Endodermal cell (in vitro differentiated cells): ENCODE measurements at regions not wholly inside any gene's neighbourhood (a gene's known extent, or its start where the extent isn't known, plus 50 kb on each side); places are given as distances from the start of the nearest gene placed in this dataset.
A peak's percentile ranks its signal among the peaks of the same experiment; 100 is the strongest.

Experiments
- DNase-seq: peaks from one replicate; pipeline ENCODE4 v3.0.0-alpha.2; 2017
- H3K27ac ChIP-seq: 2 replicates; pipeline ENCODE4 v1.5.1; 2013; ENCODE audit warnings: mild to moderate bottlenecking, low read depth, low read length, moderate library complexity
- H3K27me3 ChIP-seq: 2 replicates; pipeline ENCODE4 v1.6.1; 2013; ENCODE audit warnings: mild to moderate bottlenecking, low read length, moderate library complexity; ENCODE audit not compliant: insufficient read depth, control insufficient read depth, poor library complexity, severe bottlenecking
- H3K36me3 ChIP-seq: 2 replicates; pipeline ENCODE4 v1.7.0; 2013; ENCODE audit warnings: mild to moderate bottlenecking, low read length, moderate library complexity; ENCODE audit not compliant: control insufficient read depth, insufficient read depth
- H3K4me1 ChIP-seq: one replicate; pipeline ENCODE4 v1.7.0; 2013; ENCODE audit warnings: low read length; ENCODE audit not compliant: control insufficient read depth, insufficient read depth
- H3K4me3 ChIP-seq: 2 replicates; pipeline ENCODE4 v1.5.1; 2013; ENCODE audit warnings: mild to moderate bottlenecking, low read length, moderate library complexity
- H3K9ac ChIP-seq: 2 replicates; pipeline ENCODE4 v1.6.1; 2013; ENCODE audit warnings: mild to moderate bottlenecking, low read length, moderate library complexity; ENCODE audit not compliant: poor library complexity, severe bottlenecking; ENCODE audit errors: extremely low read depth
- H3K9me3 ChIP-seq: 2 replicates; pipeline ENCODE4 v1.6.1; 2013; ENCODE audit warnings: mild to moderate bottlenecking, low read length, moderate library complexity; ENCODE audit not compliant: control insufficient read depth
- H3K27ac Mint-ChIP-seq: 2 replicates; pipeline ENCODE4 v1.8.0; 2020; ENCODE audit warnings: mixed read lengths
- H3K27me3 Mint-ChIP-seq: 2 replicates; pipeline ENCODE4 v1.8.0; 2021; ENCODE audit warnings: mild to moderate bottlenecking, mixed read lengths; ENCODE audit not compliant: insufficient read depth
- H3K36me3 Mint-ChIP-seq: 2 replicates; pipeline ENCODE4 v1.8.0; 2020; ENCODE audit warnings: low read depth, mixed read lengths
- H3K4me1 Mint-ChIP-seq: 2 replicates; pipeline ENCODE4 v1.8.0; 2020; ENCODE audit warnings: mixed read lengths
- H3K4me3 Mint-ChIP-seq: 2 replicates; pipeline ENCODE4 v1.8.0; 2020; ENCODE audit warnings: mild to moderate bottlenecking, moderate library complexity, mixed read lengths
- H3K9me3 Mint-ChIP-seq: 2 replicates; pipeline ENCODE4 v1.8.0; 2020; ENCODE audit warnings: mild to moderate bottlenecking, mixed read lengths
- WGBS, 2 experiments: methylation state at CpG; one replicate each; pipeline versions ENCODE4 v1.1.5 to v1.1.7; 2013; ENCODE audit warnings: missing lambda C conversion rate in 2 of 2, mixed read lengths in 1 of 2; ENCODE audit not compliant: insufficient coverage in 1 of 2, insufficient read length in 1 of 2; 5-methylcytosine and 5-hydroxymethylcytosine counted together
- TF ChIP-seq, protein P1 (sequence below): fragments of 200-600 bp; sonication (generic); conservative IDR thresholded peaks from 2 replicates; pipeline ENCODE4 v1.5.0; 2021; ENCODE audit warnings: antibody characterized with exemption, mild to moderate bottlenecking

DNA sequence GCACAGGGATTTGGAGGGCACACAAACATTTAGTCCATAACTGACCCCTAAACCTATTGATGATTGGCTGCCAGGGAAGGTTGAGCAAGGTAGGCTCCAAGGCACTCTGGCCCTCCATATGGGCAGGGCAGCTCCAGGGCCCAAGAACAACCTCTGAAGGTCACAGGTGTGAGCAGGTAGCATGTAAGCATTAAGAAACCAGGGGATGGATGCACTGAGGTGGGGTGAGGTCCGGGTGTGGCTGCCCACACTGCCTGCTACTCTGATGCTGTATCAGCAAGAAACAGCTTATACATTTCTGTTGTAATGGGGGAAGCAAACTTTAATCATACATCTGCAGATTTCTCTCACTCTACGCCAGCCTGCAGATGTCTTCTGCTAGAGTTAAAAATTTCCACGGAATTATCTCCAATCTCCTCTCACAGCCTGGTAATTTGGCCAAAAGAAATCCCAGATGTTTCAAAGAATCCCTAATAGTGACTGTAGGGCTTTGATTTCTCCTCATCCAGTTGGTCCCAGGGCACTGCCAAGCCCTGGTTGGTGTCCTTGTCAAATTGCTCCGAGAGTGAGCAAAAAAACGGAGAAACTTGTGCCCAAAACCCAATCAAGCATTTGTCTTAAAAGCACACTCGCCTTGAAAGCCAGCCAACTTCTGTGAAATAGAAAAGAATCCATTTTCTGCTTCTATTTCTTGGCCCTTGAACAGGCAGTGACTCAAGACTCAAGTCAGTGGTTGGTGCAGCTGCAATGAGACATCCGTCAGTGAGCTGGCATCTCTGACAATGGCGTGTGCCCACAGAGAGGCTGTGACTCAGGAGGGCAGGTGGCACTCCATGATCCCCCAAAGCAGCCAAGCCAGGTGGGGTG, 72.5 kb upstream of the MRI1 start:
- no peaks in the 10 kb centered on the region for H3K4me1 ChIP-seq
- H3K27me3 Mint-ChIP-seq, result peaks cover 11% of the 10 kb centered on the region

DNA sequence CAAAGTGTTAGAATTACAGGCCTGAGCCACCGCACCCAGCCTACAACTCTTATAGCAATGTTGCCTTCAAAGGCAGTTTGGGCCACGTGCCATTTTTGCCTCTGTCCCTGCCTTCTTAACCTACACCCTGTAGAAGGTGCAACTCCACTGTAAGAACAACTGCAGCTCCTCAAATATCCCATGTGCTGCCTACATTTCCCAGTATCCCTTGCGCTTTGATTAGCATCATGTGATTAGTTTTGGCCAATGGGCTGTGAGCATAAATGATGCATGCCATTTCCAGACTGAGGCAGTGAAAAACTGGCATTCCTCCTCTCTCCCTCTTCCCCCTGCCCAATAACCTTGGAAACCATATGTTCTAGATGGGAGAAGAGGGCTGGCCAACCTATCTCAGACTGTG, 75.2 kb upstream of the MRI1 start:
- peaks cover 5% of the 10 kb centered on the region for H3K4me1 Mint-ChIP-seq
- Histone ChIP-seq H3K9ac (no peak overlapping the region), H3K36me3 (no peaks in the 10 kb centered on the region), H3K9me3 (peaks cover 5% of the 10 kb centered on the region), H3K4me3 (no peak overlapping the region), H3K27ac (no peak overlapping the region), H3K4me1 (no peaks in the 10 kb centered on the region), H3K27me3 (no peaks in the 10 kb centered on the region)
- 79 to 96% methylated on average over 3 of the region's 3 CpGs for WGBS, 2 experiments
- peaks cover 3% of the 10 kb centered on the region for H3K9me3 Mint-ChIP-seq
- H3K4me3 Mint-ChIP-seq, result no peak overlapping the region
- no peak overlapping the region for H3K27ac Mint-ChIP-seq
- TF ChIP-seq, protein P1, sequence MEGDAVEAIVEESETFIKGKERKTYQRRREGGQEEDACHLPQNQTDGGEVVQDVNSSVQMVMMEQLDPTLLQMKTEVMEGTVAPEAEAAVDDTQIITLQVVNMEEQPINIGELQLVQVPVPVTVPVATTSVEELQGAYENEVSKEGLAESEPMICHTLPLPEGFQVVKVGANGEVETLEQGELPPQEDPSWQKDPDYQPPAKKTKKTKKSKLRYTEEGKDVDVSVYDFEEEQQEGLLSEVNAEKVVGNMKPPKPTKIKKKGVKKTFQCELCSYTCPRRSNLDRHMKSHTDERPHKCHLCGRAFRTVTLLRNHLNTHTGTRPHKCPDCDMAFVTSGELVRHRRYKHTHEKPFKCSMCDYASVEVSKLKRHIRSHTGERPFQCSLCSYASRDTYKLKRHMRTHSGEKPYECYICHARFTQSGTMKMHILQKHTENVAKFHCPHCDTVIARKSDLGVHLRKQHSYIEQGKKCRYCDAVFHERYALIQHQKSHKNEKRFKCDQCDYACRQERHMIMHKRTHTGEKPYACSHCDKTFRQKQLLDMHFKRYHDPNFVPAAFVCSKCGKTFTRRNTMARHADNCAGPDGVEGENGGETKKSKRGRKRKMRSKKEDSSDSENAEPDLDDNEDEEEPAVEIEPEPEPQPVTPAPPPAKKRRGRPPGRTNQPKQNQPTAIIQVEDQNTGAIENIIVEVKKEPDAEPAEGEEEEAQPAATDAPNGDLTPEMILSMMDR, result no peak
- H3K27me3 Mint-ChIP-seq, result peaks cover 11% of the 10 kb centered on the region
- DNase-seq, result peak; percentile 76
- H3K36me3 Mint-ChIP-seq, result no peaks in the 10 kb centered on the region

More for the DNA sequence above, 72.5 kb upstream of the MRI1 start:
- no peak overlapping the region for H3K4me3 ChIP-seq
- no peaks in the 10 kb centered on the region for H3K36me3 Mint-ChIP-seq
- DNase-seq, result no peak
- H3K4me3 Mint-ChIP-seq, result no peak overlapping the region
- no peaks in the 10 kb centered on the region for H3K36me3 ChIP-seq
- H3K27me3 ChIP-seq, result no peaks in the 10 kb centered on the region
- H3K4me1 Mint-ChIP-seq, result peaks cover 6% of the 10 kb centered on the region
- peaks cover 5% of the 10 kb centered on the region for H3K9me3 ChIP-seq
- TF ChIP-seq, protein P1, result no peak
- H3K9ac ChIP-seq, result no peak overlapping the region
- no peak overlapping the region for H3K27ac Mint-ChIP-seq
- H3K9me3 Mint-ChIP-seq, result peaks cover 6% of the 10 kb centered on the region
- no peak overlapping the region for H3K27ac ChIP-seq
- WGBS, 2 experiments, result 79 to 82% methylated on average over 8 of the region's 8 CpGs

DNA sequence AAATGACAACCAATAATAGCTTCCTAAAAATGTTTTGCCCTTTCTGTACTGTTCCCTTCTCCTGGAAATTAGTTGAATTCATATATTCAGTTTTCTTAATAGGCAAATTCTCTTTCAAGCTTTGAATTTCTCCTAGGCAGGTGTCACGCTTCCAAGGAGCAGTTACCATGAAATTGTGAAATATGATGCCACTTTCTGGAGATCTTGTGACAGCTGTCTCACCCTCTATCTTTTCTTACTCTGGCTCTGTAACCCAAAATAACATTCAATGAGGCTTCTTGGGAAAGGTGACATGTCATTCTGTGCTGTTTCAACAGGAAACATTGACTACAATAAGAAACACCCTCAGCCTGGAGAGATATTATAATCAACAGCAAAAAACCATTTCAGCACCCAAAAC, 80.3 kb upstream of the MRI1 start:
- H3K9me3 Mint-ChIP-seq, result peaks cover 22% of the 10 kb centered on the region
- no peaks in the 10 kb centered on the region for H3K4me1 Mint-ChIP-seq
- no peaks in the 10 kb centered on the region for H3K27me3 ChIP-seq
- no peak overlapping the region for H3K27ac ChIP-seq
- H3K4me1 ChIP-seq, result no peaks in the 10 kb centered on the region
- no peak overlapping the region for H3K9ac ChIP-seq
- no peak overlapping the region for H3K4me3 Mint-ChIP-seq
- H3K9me3 ChIP-seq, result peaks cover 22% of the 10 kb centered on the region
- no peaks in the 10 kb centered on the region for H3K36me3 ChIP-seq
- H3K4me3 ChIP-seq, result no peak overlapping the region
- no peaks in the 10 kb centered on the region for H3K36me3 Mint-ChIP-seq
- H3K27ac Mint-ChIP-seq, result no peak overlapping the region
- H3K27me3 Mint-ChIP-seq, result peaks cover 15% of the 10 kb centered on the region
- WGBS, 2 experiments, result 90% methylated on average over 1 of the region's 1 CpG; no CpG with 5 or more reads in 1 of the 2 experiments
- TF ChIP-seq, protein P1, result no peak
- no peak for DNase-seq
